ENCODE measurements at regions not wholly inside any gene's neighbourhood (a gene's known extent, or its start where the extent isn't known, plus 50 kb on each side); places are given as distances from the start of the nearest gene placed in this dataset.

DNA sequence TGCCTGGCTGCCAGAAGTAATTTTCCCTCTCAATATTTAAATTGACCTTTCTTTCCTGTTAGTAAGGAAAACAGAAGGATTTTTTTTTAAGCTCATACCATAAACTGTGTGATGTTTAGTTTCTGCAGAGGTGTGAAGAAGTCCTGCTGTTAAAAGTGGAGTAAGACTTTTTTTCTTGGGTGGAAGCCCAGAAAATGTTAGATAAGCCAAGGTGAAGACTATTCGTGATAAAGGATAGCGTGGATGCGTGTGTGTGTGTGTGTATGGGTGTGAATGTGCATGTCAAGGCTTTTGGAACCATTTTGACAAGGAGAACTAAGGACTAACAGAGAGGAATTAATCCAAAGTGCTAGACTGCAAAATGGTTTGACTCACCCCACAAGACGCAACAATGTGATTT, 152.9 kb upstream of the SEL1L start:
- Mint-ChIP-seq H3K27me3 (no peaks in the 10 kb centered on the region), H3K27ac (no peak overlapping the region), H3K4me1 (no peaks in the 10 kb centered on the region), H3K4me3 (no peak overlapping the region), H3K36me3 (no peaks in the 10 kb centered on the region), H3K9me3 (no peaks in the 10 kb centered on the region)
- Histone ChIP-seq H3K27ac (ENCODE audit: insufficient read depth, low read length, poor library complexity, severe bottlenecking) (no peak overlapping the region), H3K27me3 (ENCODE audit: control insufficient read depth, insufficient read depth, low read length) (no peaks in the 10 kb centered on the region), H3K9me3 (ENCODE audit: control insufficient read depth in 2 of 2, low read length in 2 of 2) (no peaks in the 10 kb centered on the region), H3K4me1 (ENCODE audit: control insufficient read depth, insufficient read depth, low read length, poor library complexity, severe bottlenecking) (no peaks in the 10 kb centered on the region), H3K36me3 (ENCODE audit: control insufficient read depth, insufficient read depth, low read length) (no peaks in the 10 kb centered on the region), H3K4me3 (ENCODE audit: low read depth, low read length) (no peak overlapping the region)
- no peak for ATAC-seq (ENCODE audit: low read depth in 2 of 2)
- no peak for DNase-seq

- Mint-ChIP-seq H3K4me1 (no peaks in the 10 kb centered on the region), H3K9me3 (no peaks in the 10 kb centered on the region), H3K27me3 (no peaks in the 10 kb centered on the region), H3K36me3 (no peaks in the 10 kb centered on the region), H3K27ac (no peak overlapping the region), H3K4me3 (no peak overlapping the region)
- Histone ChIP-seq H3K27ac (ENCODE audit: insufficient read depth, low read length, poor library complexity, severe bottlenecking) (no peak overlapping the region), H3K9me3 (ENCODE audit: control insufficient read depth in 2 of 2, low read length in 2 of 2) (no peaks in the 10 kb centered on the region), H3K4me1 (ENCODE audit: control insufficient read depth, insufficient read depth, low read length, poor library complexity, severe bottlenecking) (no peaks in the 10 kb centered on the region), H3K27me3 (ENCODE audit: control insufficient read depth, insufficient read depth, low read length) (no peaks in the 10 kb centered on the region), H3K4me3 (ENCODE audit: low read depth, low read length) (no peak overlapping the region), H3K36me3 (ENCODE audit: control insufficient read depth, insufficient read depth, low read length) (no peaks in the 10 kb centered on the region)
- ATAC-seq (ENCODE audit: low read depth in 2 of 2): no peak
- no peak for DNase-seq
Measured at GRCh38 chr14:81691931-81692330, 158.3 kb upstream of the SEL1L start.

- Mint-ChIP-seq H3K27ac (no peak overlapping the region), H3K9me3 (peaks cover 0 to 1% (median 0%) of the 10 kb centered on the region in 7 donors), H3K4me1 (no peaks in the 10 kb centered on the region), H3K4me3 (no peak overlapping the region), H3K36me3 (no peaks in the 10 kb centered on the region), H3K27me3 (no peaks in the 10 kb centered on the region)
- Histone ChIP-seq H3K4me3 (ENCODE audit: low read depth, low read length) (no peak overlapping the region), H3K27me3 (ENCODE audit: control insufficient read depth, insufficient read depth, low read length) (no peaks in the 10 kb centered on the region), H3K4me1 (ENCODE audit: control insufficient read depth, insufficient read depth, low read length, poor library complexity, severe bottlenecking) (no peaks in the 10 kb centered on the region), H3K27ac (ENCODE audit: insufficient read depth, low read length, poor library complexity, severe bottlenecking) (no peak overlapping the region), H3K9me3 (ENCODE audit: control insufficient read depth in 2 of 2, low read length in 2 of 2) (no peaks in the 10 kb centered on the region), H3K36me3 (ENCODE audit: control insufficient read depth, insufficient read depth, low read length) (no peaks in the 10 kb centered on the region)
- ATAC-seq (ENCODE audit: low read depth in 2 of 2) (no peak), DNase-seq (no peak)
Measured at GRCh38 chr14:81694419-81694818, 160.8 kb upstream of the SEL1L start.

DNA sequence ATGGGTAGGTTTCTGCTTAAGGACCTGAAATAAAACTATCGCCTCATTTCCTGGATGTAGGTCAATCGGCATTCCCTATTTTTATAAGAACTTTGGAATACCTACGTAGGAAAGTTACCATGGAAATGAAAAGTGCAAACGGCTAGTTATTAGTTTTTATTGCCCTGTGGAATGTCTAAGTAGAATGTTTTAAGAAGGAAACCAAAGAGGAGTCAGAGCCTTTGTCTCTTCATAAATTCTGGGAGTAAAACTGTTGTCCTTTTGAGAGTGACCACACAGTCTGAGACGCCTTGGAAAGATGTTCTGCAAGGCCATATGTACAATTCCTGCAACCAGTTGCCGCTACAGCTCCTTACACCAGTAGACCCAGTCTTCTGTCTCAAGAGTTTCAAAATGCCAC, 176.0 kb upstream of the SEL1L start:
- no peaks in the 10 kb centered on the region for H3K36me3 ChIP-seq (ENCODE audit: control insufficient read depth, insufficient read depth, low read length)
- Mint-ChIP-seq H3K36me3 (no peaks in the 10 kb centered on the region), H3K27me3 (no peaks in the 10 kb centered on the region), H3K27ac (no peak overlapping the region), H3K4me3 (no peak overlapping the region), H3K4me1 (no peaks in the 10 kb centered on the region), H3K9me3 (peaks cover 0 to 7% (median 3%) of the 10 kb centered on the region in 7 donors)
- no peaks in the 10 kb centered on the region for H3K4me1 ChIP-seq (ENCODE audit: control insufficient read depth, insufficient read depth, low read length, poor library complexity, severe bottlenecking)
- no peaks in the 10 kb centered on the region for H3K9me3 ChIP-seq (ENCODE audit: control insufficient read depth in 2 of 2, low read length in 2 of 2)
- DNase-seq: no peak
- H3K4me3 ChIP-seq (ENCODE audit: low read depth, low read length): no peak overlapping the region
- H3K27me3 ChIP-seq (ENCODE audit: control insufficient read depth, insufficient read depth, low read length): no peaks in the 10 kb centered on the region
- no peak overlapping the region for H3K27ac ChIP-seq (ENCODE audit: insufficient read depth, low read length, poor library complexity, severe bottlenecking)
- no peak for ATAC-seq (ENCODE audit: low read depth in 2 of 2)

DNA sequence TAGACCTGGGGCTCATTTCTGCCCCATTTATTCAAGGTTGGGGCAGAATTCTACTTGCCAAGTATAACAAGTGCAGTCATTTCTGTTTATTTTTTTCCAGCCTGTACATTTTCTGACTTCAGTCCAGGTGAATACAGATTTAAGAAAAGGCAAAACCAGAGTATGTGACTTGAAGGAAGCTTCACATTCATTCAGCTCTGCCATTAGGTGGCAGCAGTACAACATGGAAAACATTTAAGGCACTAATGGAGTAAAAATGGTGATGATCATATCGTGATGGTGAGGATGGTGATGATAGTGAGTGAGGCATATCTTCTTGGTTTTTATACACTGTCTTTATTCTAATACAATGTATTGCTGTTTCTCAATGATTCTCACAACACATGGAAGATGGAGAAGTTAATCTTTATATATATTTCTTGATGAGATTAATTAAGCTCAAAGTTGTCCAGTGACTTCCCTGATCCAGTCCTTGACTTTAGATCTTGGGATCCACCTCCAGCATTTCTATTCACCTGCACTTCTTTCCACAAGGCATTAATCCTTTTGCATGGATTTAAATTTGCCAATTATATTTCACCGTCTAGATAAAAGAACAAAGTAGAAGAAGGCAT, 176.7 kb upstream of the SEL1L start:
- Histone ChIP-seq H3K27me3 (ENCODE audit: control insufficient read depth, insufficient read depth, low read length) (no peaks in the 10 kb centered on the region), H3K9me3 (ENCODE audit: control insufficient read depth in 2 of 2, low read length in 2 of 2) (no peaks in the 10 kb centered on the region), H3K36me3 (ENCODE audit: control insufficient read depth, insufficient read depth, low read length) (no peaks in the 10 kb centered on the region), H3K4me3 (ENCODE audit: low read depth, low read length) (no peak overlapping the region), H3K4me1 (ENCODE audit: control insufficient read depth, insufficient read depth, low read length, poor library complexity, severe bottlenecking) (no peaks in the 10 kb centered on the region), H3K27ac (ENCODE audit: insufficient read depth, low read length, poor library complexity, severe bottlenecking) (no peak overlapping the region)
- H3K4me1 Mint-ChIP-seq: no peaks in the 10 kb centered on the region
- no peak for ATAC-seq (ENCODE audit: low read depth in 2 of 2)
- peaks cover 0 to 7% (median 3%) of the 10 kb centered on the region in 7 donors for H3K9me3 Mint-ChIP-seq
- DNase-seq: peak in 1 of 3 donors; percentile 31
- no peak overlapping the region for H3K4me3 Mint-ChIP-seq
- H3K27me3 Mint-ChIP-seq: no peaks in the 10 kb centered on the region
- no peaks in the 10 kb centered on the region for H3K36me3 Mint-ChIP-seq
- H3K27ac Mint-ChIP-seq: no peak overlapping the region

GRCh38 chr14:81715731-81716130, 182.1 kb upstream of the SEL1L start:
- no peak overlapping the region for H3K4me3 Mint-ChIP-seq
- DNase-seq (no peak), ATAC-seq (ENCODE audit: low read depth in 2 of 2) (no peak)
- H3K27ac Mint-ChIP-seq: no peak overlapping the region
- H3K9me3 Mint-ChIP-seq: peaks cover 0 to 4% (median 0%) of the 10 kb centered on the region in 7 donors
- no peaks in the 10 kb centered on the region for H3K4me1 ChIP-seq (ENCODE audit: control insufficient read depth, insufficient read depth, low read length, poor library complexity, severe bottlenecking)
- H3K27ac ChIP-seq (ENCODE audit: insufficient read depth, low read length, poor library complexity, severe bottlenecking): no peak overlapping the region
- H3K4me3 ChIP-seq (ENCODE audit: low read depth, low read length): no peak overlapping the region
- H3K36me3 Mint-ChIP-seq: no peaks in the 10 kb centered on the region
- no peaks in the 10 kb centered on the region for H3K27me3 ChIP-seq (ENCODE audit: control insufficient read depth, insufficient read depth, low read length)
- no peaks in the 10 kb centered on the region for H3K9me3 ChIP-seq (ENCODE audit: control insufficient read depth in 2 of 2, low read length in 2 of 2)
- H3K27me3 Mint-ChIP-seq: peaks cover 5% of the 10 kb centered on the region
- no peaks in the 10 kb centered on the region for H3K36me3 ChIP-seq (ENCODE audit: control insufficient read depth, insufficient read depth, low read length)
- H3K4me1 Mint-ChIP-seq: no peaks in the 10 kb centered on the region

DNA sequence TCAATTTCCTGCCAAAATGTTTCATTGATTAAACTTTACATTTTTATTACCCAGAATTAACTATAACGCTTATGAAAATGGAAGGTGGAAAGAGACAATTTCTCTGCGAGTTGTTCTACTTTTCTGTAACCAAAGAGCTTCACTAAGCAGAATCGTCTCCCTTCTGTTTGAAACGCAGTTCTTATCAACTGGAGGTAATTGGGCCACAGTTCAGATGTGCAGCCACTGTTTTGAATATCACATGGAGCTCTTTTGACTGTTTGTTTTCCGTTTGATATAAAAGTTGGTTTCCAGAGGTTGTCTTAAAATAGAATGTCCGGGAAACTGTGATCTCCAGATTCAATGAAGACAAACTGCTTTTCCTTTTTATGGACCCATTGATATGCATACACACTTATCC, 183.3 kb upstream of the SEL1L start:
- no peak overlapping the region for H3K27ac ChIP-seq (ENCODE audit: insufficient read depth, low read length, poor library complexity, severe bottlenecking)
- H3K4me3 ChIP-seq (ENCODE audit: low read depth, low read length): no peak overlapping the region
- no peaks in the 10 kb centered on the region for H3K4me1 Mint-ChIP-seq
- no peak overlapping the region for H3K27ac Mint-ChIP-seq
- ATAC-seq (ENCODE audit: low read depth in 2 of 2) (no peak), DNase-seq (no peak)
- no peaks in the 10 kb centered on the region for H3K27me3 ChIP-seq (ENCODE audit: control insufficient read depth, insufficient read depth, low read length)
- H3K9me3 ChIP-seq (ENCODE audit: control insufficient read depth in 2 of 2, low read length in 2 of 2): no peaks in the 10 kb centered on the region
- H3K9me3 Mint-ChIP-seq: peaks cover 0 to 4% (median under 1%) of the 10 kb centered on the region in 7 donors
- no peaks in the 10 kb centered on the region for H3K4me1 ChIP-seq (ENCODE audit: control insufficient read depth, insufficient read depth, low read length, poor library complexity, severe bottlenecking)
- peaks cover 5% of the 10 kb centered on the region for H3K27me3 Mint-ChIP-seq
- no peaks in the 10 kb centered on the region for H3K36me3 Mint-ChIP-seq
- H3K36me3 ChIP-seq (ENCODE audit: control insufficient read depth, insufficient read depth, low read length): no peaks in the 10 kb centered on the region
- H3K4me3 Mint-ChIP-seq: no peak overlapping the region

DNA sequence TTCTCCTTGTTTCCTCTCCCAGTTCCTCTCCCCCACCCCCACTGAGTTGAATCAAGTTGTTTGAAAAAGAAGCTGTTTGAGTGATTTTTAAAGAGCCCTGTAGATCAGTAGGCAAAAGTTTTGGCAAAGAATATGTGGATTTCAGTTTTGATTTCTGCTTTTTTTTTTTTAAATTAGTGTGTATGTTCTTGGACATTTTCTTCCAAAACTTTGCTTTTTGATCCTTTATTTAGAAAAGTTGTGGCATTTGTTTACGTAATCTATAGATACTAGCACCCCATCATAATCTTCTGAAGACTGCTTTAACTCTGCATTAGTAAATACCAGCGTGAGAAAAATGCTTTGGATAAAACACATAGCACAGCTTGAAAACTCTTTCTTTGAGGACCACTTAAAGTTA, 190.3 kb upstream of the SEL1L start:
- Histone ChIP-seq H3K9me3 (ENCODE audit: control insufficient read depth in 2 of 2, low read length in 2 of 2) (no peaks in the 10 kb centered on the region), H3K4me3 (ENCODE audit: low read depth, low read length) (no peak overlapping the region), H3K27ac (ENCODE audit: insufficient read depth, low read length, poor library complexity, severe bottlenecking) (no peak overlapping the region), H3K36me3 (ENCODE audit: control insufficient read depth, insufficient read depth, low read length) (no peaks in the 10 kb centered on the region), H3K4me1 (ENCODE audit: control insufficient read depth, insufficient read depth, low read length, poor library complexity, severe bottlenecking) (no peaks in the 10 kb centered on the region), H3K27me3 (ENCODE audit: control insufficient read depth, insufficient read depth, low read length) (no peaks in the 10 kb centered on the region)
- ATAC-seq (ENCODE audit: low read depth in 2 of 2): no peak
- H3K4me3 Mint-ChIP-seq: no peak overlapping the region
- H3K9me3 Mint-ChIP-seq: peaks cover 0 to 4% (median 1%) of the 10 kb centered on the region in 7 donors
- no peaks in the 10 kb centered on the region for H3K36me3 Mint-ChIP-seq
- H3K4me1 Mint-ChIP-seq: no peaks in the 10 kb centered on the region
- DNase-seq: no peak
- no peaks in the 10 kb centered on the region for H3K27me3 Mint-ChIP-seq
- no peak overlapping the region for H3K27ac Mint-ChIP-seq
